Thyroid gland (tissue), 4 donors: ENCODE measurements at regions not wholly inside any gene's neighbourhood (a gene's known extent, or its start where the extent isn't known, plus 50 kb on each side); places are given as distances from the start of the nearest gene placed in this dataset.

ENCODE experiments used
- DNase-seq, 2 donors: peaks; one replicate each; pipeline ENCODE4 v3.0.0-alpha.2; 2019
- H3K27ac ChIP-seq, 3 donors: fragments of 200-600 bp; sonication (generic); 1 replicate in 2 of 3; 2 replicates in 1 of 3; pipeline ENCODE4 v1.5.1; 2016 to 2019; ENCODE audit warnings: mild to moderate bottlenecking in 1 of 3, moderate library complexity in 1 of 3
- H3K27me3 ChIP-seq: fragments of 200-600 bp; sonication (generic); one replicate; pipeline ENCODE4 v1.5.1; 2019
- H3K36me3 ChIP-seq, 2 donors: fragments of 200-600 bp; sonication (generic); one replicate each; pipeline ENCODE4 v1.5.1; 2016 to 2019
- H3K4me1 ChIP-seq, 2 donors: fragments of 200-600 bp; sonication (generic); one replicate each; pipeline ENCODE4 v1.5.1; 2017 to 2019
- H3K4me3 ChIP-seq, 3 donors: fragments of 200-600 bp; sonication (generic); replicated peaks in 1 of 3; 1 replicate in 2 of 3; 2 replicates in 1 of 3; pipeline ENCODE4 v1.5.1; 2016; ENCODE audit warnings: mild to moderate bottlenecking in 1 of 3
- H3K9me3 ChIP-seq: fragments of 200-600 bp; sonication (generic); one replicate; pipeline ENCODE4 v1.5.1; 2017
- POLR2A ChIP-seq, 2 donors: fragments of 450-650 bp; IDR thresholded peaks; one replicate each; pipeline ENCODE4 v1.6.1; 2017; ENCODE audit warnings: antibody characterized with exemption in 2 of 2, mild to moderate bottlenecking in 2 of 2, moderate library complexity in 1 of 2
- WGBS, 2 donors: methylation state at CpG; one replicate each; pipeline ENCODE4 v1.1.5; 2017; 5-methylcytosine and 5-hydroxymethylcytosine counted together
- intact Hi-C: fragments of 100-400 bp; cut with DNase I; formaldehyde crosslinking; loops from one replicate; pipeline ENCODE4 v1.15.1; 2023
- TF ChIP-seq, protein P1 (sequence below), 6 experiments: fragments of 200-600 bp in 3 of 6; fragments of 450-650 bp in 3 of 6; sonication (generic) in 3 of 6; IDR thresholded peaks; one replicate each; pipeline ENCODE4 v1.5.1; 2016 to 2019; ENCODE audit warnings: antibody characterized with exemption in 6 of 6, mild to moderate bottlenecking in 2 of 6, inconsistent platforms in 1 of 6, moderate library complexity in 1 of 6

DNA sequence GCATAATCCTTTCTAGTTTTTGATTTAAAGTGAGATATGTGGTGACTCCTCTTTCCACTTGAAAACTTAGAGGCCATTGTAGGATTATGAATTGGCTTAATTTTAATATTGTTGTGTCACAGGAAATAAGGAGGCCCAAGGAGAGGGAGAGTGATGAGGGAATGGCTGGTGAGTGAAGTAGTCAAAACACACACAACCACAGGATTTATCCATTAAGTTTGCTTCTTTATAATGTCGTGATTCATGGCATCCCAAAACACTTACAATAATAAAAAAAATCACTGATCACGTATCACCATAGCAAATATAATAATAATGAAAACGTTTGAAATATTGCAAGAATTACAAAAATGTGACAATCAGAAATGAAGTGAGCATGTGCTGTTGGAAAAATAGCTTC lies 1215.5 kb upstream of the LRRTM3 start:
- no peak overlapping the region for H3K27ac ChIP-seq
- no peak for DNase-seq
- no peaks in the 10 kb centered on the region for H3K4me1 ChIP-seq
- no peaks in the 10 kb centered on the region for H3K27me3 ChIP-seq
- no peaks in the 10 kb centered on the region for H3K9me3 ChIP-seq
- no peak overlapping the region for H3K4me3 ChIP-seq
- H3K36me3 ChIP-seq: no peaks in the 10 kb centered on the region
- WGBS, 2 donors: 85 to 89% methylated on average over 3 of the region's 3 CpGs
- no peak for TF ChIP-seq POLR2A (IDR thresholded peaks at IDR 0.05)
- TF ChIP-seq, protein P1, sequence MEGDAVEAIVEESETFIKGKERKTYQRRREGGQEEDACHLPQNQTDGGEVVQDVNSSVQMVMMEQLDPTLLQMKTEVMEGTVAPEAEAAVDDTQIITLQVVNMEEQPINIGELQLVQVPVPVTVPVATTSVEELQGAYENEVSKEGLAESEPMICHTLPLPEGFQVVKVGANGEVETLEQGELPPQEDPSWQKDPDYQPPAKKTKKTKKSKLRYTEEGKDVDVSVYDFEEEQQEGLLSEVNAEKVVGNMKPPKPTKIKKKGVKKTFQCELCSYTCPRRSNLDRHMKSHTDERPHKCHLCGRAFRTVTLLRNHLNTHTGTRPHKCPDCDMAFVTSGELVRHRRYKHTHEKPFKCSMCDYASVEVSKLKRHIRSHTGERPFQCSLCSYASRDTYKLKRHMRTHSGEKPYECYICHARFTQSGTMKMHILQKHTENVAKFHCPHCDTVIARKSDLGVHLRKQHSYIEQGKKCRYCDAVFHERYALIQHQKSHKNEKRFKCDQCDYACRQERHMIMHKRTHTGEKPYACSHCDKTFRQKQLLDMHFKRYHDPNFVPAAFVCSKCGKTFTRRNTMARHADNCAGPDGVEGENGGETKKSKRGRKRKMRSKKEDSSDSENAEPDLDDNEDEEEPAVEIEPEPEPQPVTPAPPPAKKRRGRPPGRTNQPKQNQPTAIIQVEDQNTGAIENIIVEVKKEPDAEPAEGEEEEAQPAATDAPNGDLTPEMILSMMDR (IDR thresholded peaks at IDR 0.05): no peak
- intact Hi-C loops: no loop called here

DNA sequence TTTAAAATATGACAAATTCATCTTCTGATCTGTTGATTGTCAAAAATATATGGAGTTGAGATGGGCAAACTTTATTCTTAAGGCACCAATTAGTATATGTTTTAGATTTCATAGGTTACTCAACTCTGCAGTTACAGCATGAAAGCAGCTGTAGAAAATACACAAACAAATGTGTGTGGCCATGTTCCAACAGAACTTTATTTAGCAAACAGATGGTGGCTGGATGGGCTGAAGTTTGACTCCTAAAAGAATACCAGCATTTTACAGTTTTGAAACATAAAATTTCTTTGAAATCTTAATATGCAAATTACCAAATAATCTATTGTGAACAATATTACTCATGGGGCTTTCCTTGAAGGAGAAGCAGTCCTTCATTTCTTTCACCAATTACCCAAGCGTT lies 1206.0 kb upstream of the LRRTM3 start:
- Histone ChIP-seq H3K27ac (no peak overlapping the region), H3K4me3 (no peak overlapping the region), H3K9me3 (no peaks in the 10 kb centered on the region), H3K27me3 (no peaks in the 10 kb centered on the region), H3K4me1 (no peaks in the 10 kb centered on the region), H3K36me3 (no peaks in the 10 kb centered on the region)
- WGBS, 2 donors: 84 to 89% methylated on average over 1 of the region's 1 CpG
- intact Hi-C loops: no loop called here
- no peak for DNase-seq
- TF ChIP-seq, protein P1 (IDR thresholded peaks at IDR 0.05): no peak
- TF ChIP-seq POLR2A (IDR thresholded peaks at IDR 0.05): no peak

DNA sequence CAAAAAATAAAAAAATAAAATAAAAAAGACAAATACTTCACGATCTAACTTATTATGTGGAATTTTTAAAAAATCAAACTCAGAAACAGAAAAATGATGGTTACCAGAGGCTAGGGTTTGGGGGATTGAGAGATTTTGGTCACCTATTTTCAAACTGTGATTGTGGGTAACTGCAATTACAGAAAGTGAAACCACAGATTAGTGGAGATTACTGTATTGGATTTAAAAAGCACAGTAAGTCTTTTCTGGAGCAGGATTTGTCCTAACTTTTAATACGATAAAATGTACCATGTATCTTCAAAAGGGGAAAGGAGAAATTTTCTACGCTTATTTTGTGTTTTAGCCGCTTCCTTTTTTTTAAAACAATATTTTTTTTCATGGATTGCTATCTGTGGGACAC lies 1204.9 kb upstream of the LRRTM3 start:
- DNase-seq: no peak
- no peak overlapping the region for H3K4me3 ChIP-seq
- 93% methylated on average over 4 of the region's 4 CpGs for WGBS, 2 donors
- TF ChIP-seq, protein P1 (IDR thresholded peaks at IDR 0.05): no peak
- no peak for TF ChIP-seq POLR2A (IDR thresholded peaks at IDR 0.05)
- H3K27ac ChIP-seq: no peak overlapping the region
- H3K9me3 ChIP-seq: no peaks in the 10 kb centered on the region
- no peaks in the 10 kb centered on the region for H3K27me3 ChIP-seq
- intact Hi-C loops: no loop called here
- H3K4me1 ChIP-seq: no peaks in the 10 kb centered on the region
- no peaks in the 10 kb centered on the region for H3K36me3 ChIP-seq

DNA sequence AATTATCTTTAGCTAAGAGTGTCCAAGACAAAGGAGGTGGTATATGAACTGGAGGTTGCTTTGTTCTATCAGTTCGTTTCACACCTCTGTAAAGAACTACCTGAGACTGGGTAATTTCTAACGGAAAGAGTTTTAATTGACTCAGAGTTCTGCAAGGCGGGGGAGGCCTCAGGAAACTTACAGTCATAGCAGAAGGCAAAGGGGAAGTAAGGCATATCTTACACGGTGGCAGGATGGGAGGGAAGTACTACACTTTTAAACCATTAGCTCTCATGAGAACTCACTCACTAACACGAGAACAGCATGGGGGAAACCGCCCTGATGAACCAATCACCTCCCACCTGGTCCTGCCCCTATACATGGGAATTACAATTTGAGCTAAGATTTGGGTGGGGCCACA lies 1202.3 kb upstream of the LRRTM3 start:
- DNase-seq: no peak
- intact Hi-C loops: no loop called here
- H3K4me3 ChIP-seq: no peak overlapping the region
- no peaks in the 10 kb centered on the region for H3K9me3 ChIP-seq
- WGBS, 2 donors: 85 to 89% methylated on average over 6 of the region's 6 CpGs
- no peaks in the 10 kb centered on the region for H3K4me1 ChIP-seq
- no peak for TF ChIP-seq POLR2A (IDR thresholded peaks at IDR 0.05)
- TF ChIP-seq, protein P1 (IDR thresholded peaks at IDR 0.05): no peak
- no peaks in the 10 kb centered on the region for H3K36me3 ChIP-seq
- H3K27me3 ChIP-seq: no peaks in the 10 kb centered on the region
- no peak overlapping the region for H3K27ac ChIP-seq

DNA sequence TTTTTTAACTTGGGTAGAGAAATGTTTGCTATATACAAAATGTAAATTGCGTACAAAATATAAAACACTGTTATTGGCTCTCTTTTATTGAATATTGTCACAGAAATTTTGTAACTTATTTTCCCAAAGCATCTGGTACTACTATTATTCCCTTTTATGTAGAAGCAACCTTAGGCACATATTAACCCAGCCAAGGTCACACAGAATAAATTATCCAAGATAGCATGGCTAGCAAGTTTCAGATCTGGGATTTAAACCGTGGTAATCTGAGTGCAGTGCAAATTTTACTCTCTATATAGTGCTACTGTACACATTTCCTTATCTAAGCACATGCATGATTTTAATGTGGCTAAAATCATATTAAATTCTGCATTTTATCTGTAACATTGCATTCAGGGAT lies 1190.5 kb upstream of the LRRTM3 start:
- H3K9me3 ChIP-seq: no peaks in the 10 kb centered on the region
- intact Hi-C loops: no loop called here
- H3K27ac ChIP-seq: no peak overlapping the region
- DNase-seq: no peak
- 94 to 96% methylated on average over 2 of the region's 2 CpGs for WGBS, 2 donors
- no peaks in the 10 kb centered on the region for H3K36me3 ChIP-seq
- H3K27me3 ChIP-seq: no peaks in the 10 kb centered on the region
- TF ChIP-seq, protein P1 (IDR thresholded peaks at IDR 0.05): no peak
- no peak for TF ChIP-seq POLR2A (IDR thresholded peaks at IDR 0.05)
- no peaks in the 10 kb centered on the region for H3K4me1 ChIP-seq
- H3K4me3 ChIP-seq: no peak overlapping the region
